HepG2 (cell line): ENCODE measurements at regions not wholly inside any gene's neighbourhood (a gene's known extent, or its start where the extent isn't known, plus 50 kb on each side); places are given as distances from the start of the nearest gene placed in this dataset.

Experiments used
- ATAC-seq: fragments of 200-7000 bp; cut with Tn5 transposase; 3 replicates; pipeline ENCODE4 v1.9.1; 2020; ENCODE audit warnings: mild to moderate bottlenecking, moderate library complexity
- BruUV-seq: library from RNA; stranded (reverse); fragments of 400-500 nt; replicated peaks from 2 replicates; lab custom pipeline; 2021; lab: Mats Ljungman, UMichigan
- CTCF ChIA-PET: fragments of 300-600 bp; formaldehyde crosslinking; extraction: SDS; loops from one replicate; lab custom pipeline; 2021; ENCODE audit warnings: low total read pairs, inconsistent platforms, low intra/inter-chr PET ratio; lab: Yijun Ruan, JAX
- POLR2A ChIA-PET: fragments of 350-600 bp; sonication (Branson Sonifier 250); formaldehyde crosslinking; loops from one replicate; lab custom pipeline; 2020; ENCODE audit warnings: antibody characterized with exemption, inconsistent platforms; lab: Yijun Ruan, JAX
- DNase-seq: peaks from one replicate; pipeline ENCODE4 v3.0.0-alpha.2; 2015; ENCODE audit warnings: low spot score
- FAIRE-seq: peaks from 3 replicates; lab custom pipeline; 2011; peaks lifted over from hg19 to GRCh38; lab: Jason Lieb, UNC
- H2AFZ ChIP-seq: one replicate; pipeline ENCODE4 v1.6.1; 2011; ENCODE audit warnings: low read length, inconsistent platforms
- H3K27ac ChIP-seq: fragments of 300-600 bp; 3 replicates; pipeline ENCODE4 v1.8.0; 2011; ENCODE audit warnings: mixed run types, mild to moderate bottlenecking, mixed read lengths, low read length, inconsistent platforms; ENCODE audit not compliant: insufficient read depth; ENCODE audit errors: extremely low read length
- H3K27me3 ChIP-seq, 2 experiments: fragments of 200-600 bp in 1 of 2; 2 replicates in 1 of 2; 3 replicates in 1 of 2; pipeline versions ENCODE4 v1.6.0 to v1.8.0; 2011; ENCODE audit warnings: low read length in 2 of 2, mild to moderate bottlenecking in 2 of 2, moderate library complexity in 2 of 2, inconsistent platforms in 1 of 2; ENCODE audit not compliant: insufficient read depth in 2 of 2, control insufficient read depth in 1 of 2
- H3K36me3 ChIP-seq, 2 experiments: fragments of 200-600 bp in 1 of 2; replicated peaks in 1 of 2; 2 replicates in 1 of 2; 3 replicates in 1 of 2; pipeline versions ENCODE4 v1.5.1 to v1.8.0; 2011; ENCODE audit warnings: low read length in 2 of 2, inconsistent platforms in 1 of 2; ENCODE audit not compliant: insufficient read depth in 2 of 2, control insufficient read depth in 1 of 2
- H3K4me1 ChIP-seq: 2 replicates; pipeline ENCODE4 v1.5.1; 2012; ENCODE audit warnings: low read length, inconsistent platforms; ENCODE audit not compliant: insufficient read depth
- H3K4me2 ChIP-seq: 2 replicates; pipeline ENCODE4 v1.6.0; 2011; ENCODE audit warnings: low read depth, low read length, inconsistent platforms
- H3K4me3 ChIP-seq, 3 experiments: fragments of 200-600 bp in 1 of 3; sonication (generic), shearing (Covaris generic) in 1 of 3; replicated peaks in 1 of 3; 2 replicates each; pipeline ENCODE4 v1.5.1; 2011 to 2016; ENCODE audit warnings: low read length in 3 of 3, inconsistent platforms in 2 of 3, low read depth in 2 of 3, mild to moderate bottlenecking in 2 of 3, control low read depth in 1 of 3, mixed read lengths in 1 of 3; ENCODE audit not compliant: insufficient read depth in 1 of 3
- H3K79me2 ChIP-seq: one replicate; pipeline ENCODE4 v1.6.1; 2011; ENCODE audit warnings: low read length, inconsistent platforms; ENCODE audit not compliant: insufficient read depth
- H3K9ac ChIP-seq: 2 replicates; pipeline ENCODE4 v1.6.0; 2011; ENCODE audit warnings: mild to moderate bottlenecking, low read depth, low read length, inconsistent platforms; ENCODE audit not compliant: insufficient read depth
- H3K9me3 ChIP-seq: 2 replicates; pipeline ENCODE4 v1.5.1; 2012; ENCODE audit warnings: mild to moderate bottlenecking, low read length
- H4K20me1 ChIP-seq: 2 replicates; pipeline ENCODE4 v1.6.0; 2011; ENCODE audit warnings: inconsistent platforms, mild to moderate bottlenecking, low read length, moderate library complexity; ENCODE audit not compliant: insufficient read depth
- TSC22D2 ChIP-seq: sonication (generic); formaldehyde crosslinking; IDR thresholded peaks from 2 replicates; pipeline ENCODE4 v1.5.1; 2020; ENCODE audit warnings: missing genetic modification reagents, mild to moderate bottlenecking, borderline replicate concordance
- ZEB1 ChIP-seq: IDR thresholded peaks from 2 replicates; pipeline ENCODE4 v1.6.1; 2012; ENCODE audit warnings: mild to moderate bottlenecking, low read depth, inconsistent platforms; ENCODE audit not compliant: insufficient replicate concordance
- ZNF569 ChIP-seq: sonication (generic); formaldehyde crosslinking; IDR thresholded peaks from 2 replicates; pipeline ENCODE4 v1.5.0; 2020; ENCODE audit warnings: mild to moderate bottlenecking, missing genetic modification reagents, moderate library complexity, borderline replicate concordance
- ZNF879 ChIP-seq: sonication (generic); formaldehyde crosslinking; IDR thresholded peaks from 2 replicates; pipeline ENCODE4 v1.8.1; 2023; ENCODE audit warnings: missing genetic modification reagents
- in situ Hi-C: cut with HindIII; loops from 2 replicates; pipeline ENCODE4 v1.10.0; 2017; ENCODE audit warnings: low pct_unique_long_range_greater_than_20kb; ENCODE audit not compliant: extremely low pct_ligation_motif_present
- intact Hi-C: fragments of 100-400 bp; cut with micrococcal nuclease; formaldehyde crosslinking; loops from one replicate; pipeline ENCODE4 v1.10.0; 2022; ENCODE audit not compliant: unreplicated experiment
- TF ChIP-seq, protein P1 (sequence below): sonication (generic); formaldehyde crosslinking; IDR thresholded peaks from 2 replicates; pipeline ENCODE4 v1.9.0; 2021; ENCODE audit warnings: missing genetic modification reagents, borderline replicate concordance
- TF ChIP-seq, protein P2 (sequence below): IDR thresholded peaks from 2 replicates; pipeline ENCODE4 v1.6.1; 2016; ENCODE audit warnings: low read depth
- TF ChIP-seq, protein P3 (sequence below): sonication (generic); formaldehyde crosslinking; conservative IDR thresholded peaks from 2 replicates; pipeline ENCODE4 v1.8.1; 2023; ENCODE audit warnings: missing genetic modification reagents
- TF ChIP-seq, protein P4 (sequence below): IDR thresholded peaks from 2 replicates; pipeline ENCODE4 v1.6.1; 2012; ENCODE audit warnings: low read length, improper control_type of control experiment

DNA sequence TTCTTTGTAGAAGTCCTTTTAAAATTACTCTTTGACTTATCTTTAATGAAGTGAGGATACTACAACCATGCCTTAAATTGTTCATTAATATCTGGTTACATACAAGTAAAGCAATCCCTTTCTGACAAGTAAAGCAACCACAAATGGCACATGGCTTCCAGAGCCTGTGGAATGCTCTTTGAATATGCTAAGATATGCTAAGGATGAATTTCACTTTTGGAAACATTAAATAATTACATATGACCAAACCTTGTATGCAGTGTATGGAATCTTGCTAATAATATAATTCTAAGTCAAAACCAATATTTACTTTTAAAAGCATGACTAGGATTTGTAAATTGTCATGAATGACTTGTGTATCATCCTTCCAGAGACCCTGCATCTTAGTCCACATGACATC lies 1711.2 kb upstream of the CELF4 start:
- Histone ChIP-seq H4K20me1 (no peaks in the 10 kb centered on the region), H3K27me3 (no peaks in the 10 kb centered on the region), H3K27ac (no peak overlapping the region), H3K9me3 (no peaks in the 10 kb centered on the region), H3K4me3 (no peak overlapping the region), H3K79me2 (no peaks in the 10 kb centered on the region), H2AFZ (no peak overlapping the region), H3K9ac (no peak overlapping the region), H3K4me1 (no peaks in the 10 kb centered on the region), H3K4me2 (no peak overlapping the region), H3K36me3 (no peaks in the 10 kb centered on the region)
- no peak for DNase-seq
- BruUV-seq, result no TSS peak
- no peak for FAIRE-seq
- ChIA-PET POLR2A (no interaction called here), CTCF (no interaction called here)
- in situ Hi-C loops, result no loop called here
- ATAC-seq, result no peak
- intact Hi-C loops, result no loop called here
- TF ChIP-seq, protein P1, sequence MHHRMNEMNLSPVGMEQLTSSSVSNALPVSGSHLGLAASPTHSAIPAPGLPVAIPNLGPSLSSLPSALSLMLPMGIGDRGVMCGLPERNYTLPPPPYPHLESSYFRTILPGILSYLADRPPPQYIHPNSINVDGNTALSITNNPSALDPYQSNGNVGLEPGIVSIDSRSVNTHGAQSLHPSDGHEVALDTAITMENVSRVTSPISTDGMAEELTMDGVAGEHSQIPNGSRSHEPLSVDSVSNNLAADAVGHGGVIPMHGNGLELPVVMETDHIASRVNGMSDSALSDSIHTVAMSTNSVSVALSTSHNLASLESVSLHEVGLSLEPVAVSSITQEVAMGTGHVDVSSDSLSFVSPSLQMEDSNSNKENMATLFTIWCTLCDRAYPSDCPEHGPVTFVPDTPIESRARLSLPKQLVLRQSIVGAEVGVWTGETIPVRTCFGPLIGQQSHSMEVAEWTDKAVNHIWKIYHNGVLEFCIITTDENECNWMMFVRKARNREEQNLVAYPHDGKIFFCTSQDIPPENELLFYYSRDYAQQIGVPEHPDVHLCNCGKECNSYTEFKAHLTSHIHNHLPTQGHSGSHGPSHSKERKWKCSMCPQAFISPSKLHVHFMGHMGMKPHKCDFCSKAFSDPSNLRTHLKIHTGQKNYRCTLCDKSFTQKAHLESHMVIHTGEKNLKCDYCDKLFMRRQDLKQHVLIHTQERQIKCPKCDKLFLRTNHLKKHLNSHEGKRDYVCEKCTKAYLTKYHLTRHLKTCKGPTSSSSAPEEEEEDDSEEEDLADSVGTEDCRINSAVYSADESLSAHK (CRISPR knock-in tag), result no peak
- TF ChIP-seq, protein P2, sequence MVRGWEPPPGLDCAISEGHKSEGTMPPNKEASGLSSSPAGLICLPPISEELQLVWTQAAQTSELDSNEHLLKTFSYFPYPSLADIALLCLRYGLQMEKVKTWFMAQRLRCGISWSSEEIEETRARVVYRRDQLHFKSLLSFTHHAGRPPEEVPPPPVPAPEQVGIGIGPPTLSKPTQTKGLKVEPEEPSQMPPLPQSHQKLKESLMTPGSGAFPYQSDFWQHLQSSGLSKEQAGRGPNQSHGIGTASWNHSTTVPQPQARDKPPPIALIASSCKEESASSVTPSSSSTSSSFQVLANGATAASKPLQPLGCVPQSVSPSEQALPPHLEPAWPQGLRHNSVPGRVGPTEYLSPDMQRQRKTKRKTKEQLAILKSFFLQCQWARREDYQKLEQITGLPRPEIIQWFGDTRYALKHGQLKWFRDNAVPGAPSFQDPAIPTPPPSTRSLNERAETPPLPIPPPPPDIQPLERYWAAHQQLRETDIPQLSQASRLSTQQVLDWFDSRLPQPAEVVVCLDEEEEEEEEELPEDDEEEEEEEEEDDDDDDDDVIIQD (CRISPR knock-in tag), result no peak
- TF ChIP-seq ZEB1 (no peak), ZNF569 (CRISPR knock-in tag) (no peak), TSC22D2 (CRISPR knock-in tag) (no peak), ZNF879 (CRISPR knock-in tag) (no peak)
- TF ChIP-seq, protein P3, sequence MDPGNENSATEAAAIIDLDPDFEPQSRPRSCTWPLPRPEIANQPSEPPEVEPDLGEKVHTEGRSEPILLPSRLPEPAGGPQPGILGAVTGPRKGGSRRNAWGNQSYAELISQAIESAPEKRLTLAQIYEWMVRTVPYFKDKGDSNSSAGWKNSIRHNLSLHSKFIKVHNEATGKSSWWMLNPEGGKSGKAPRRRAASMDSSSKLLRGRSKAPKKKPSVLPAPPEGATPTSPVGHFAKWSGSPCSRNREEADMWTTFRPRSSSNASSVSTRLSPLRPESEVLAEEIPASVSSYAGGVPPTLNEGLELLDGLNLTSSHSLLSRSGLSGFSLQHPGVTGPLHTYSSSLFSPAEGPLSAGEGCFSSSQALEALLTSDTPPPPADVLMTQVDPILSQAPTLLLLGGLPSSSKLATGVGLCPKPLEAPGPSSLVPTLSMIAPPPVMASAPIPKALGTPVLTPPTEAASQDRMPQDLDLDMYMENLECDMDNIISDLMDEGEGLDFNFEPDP, result no peak
- TF ChIP-seq, protein P4, sequence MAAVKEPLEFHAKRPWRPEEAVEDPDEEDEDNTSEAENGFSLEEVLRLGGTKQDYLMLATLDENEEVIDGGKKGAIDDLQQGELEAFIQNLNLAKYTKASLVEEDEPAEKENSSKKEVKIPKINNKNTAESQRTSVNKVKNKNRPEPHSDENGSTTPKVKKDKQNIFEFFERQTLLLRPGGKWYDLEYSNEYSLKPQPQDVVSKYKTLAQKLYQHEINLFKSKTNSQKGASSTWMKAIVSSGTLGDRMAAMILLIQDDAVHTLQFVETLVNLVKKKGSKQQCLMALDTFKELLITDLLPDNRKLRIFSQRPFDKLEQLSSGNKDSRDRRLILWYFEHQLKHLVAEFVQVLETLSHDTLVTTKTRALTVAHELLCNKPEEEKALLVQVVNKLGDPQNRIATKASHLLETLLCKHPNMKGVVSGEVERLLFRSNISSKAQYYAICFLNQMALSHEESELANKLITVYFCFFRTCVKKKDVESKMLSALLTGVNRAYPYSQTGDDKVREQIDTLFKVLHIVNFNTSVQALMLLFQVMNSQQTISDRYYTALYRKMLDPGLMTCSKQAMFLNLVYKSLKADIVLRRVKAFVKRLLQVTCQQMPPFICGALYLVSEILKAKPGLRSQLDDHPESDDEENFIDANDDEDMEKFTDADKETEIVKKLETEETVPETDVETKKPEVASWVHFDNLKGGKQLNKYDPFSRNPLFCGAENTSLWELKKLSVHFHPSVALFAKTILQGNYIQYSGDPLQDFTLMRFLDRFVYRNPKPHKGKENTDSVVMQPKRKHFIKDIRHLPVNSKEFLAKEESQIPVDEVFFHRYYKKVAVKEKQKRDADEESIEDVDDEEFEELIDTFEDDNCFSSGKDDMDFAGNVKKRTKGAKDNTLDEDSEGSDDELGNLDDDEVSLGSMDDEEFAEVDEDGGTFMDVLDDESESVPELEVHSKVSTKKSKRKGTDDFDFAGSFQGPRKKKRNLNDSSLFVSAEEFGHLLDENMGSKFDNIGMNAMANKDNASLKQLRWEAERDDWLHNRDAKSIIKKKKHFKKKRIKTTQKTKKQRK, result no peak
- TF ChIP-seq, all 625 proteins: peak for 0
